ENCODE measurements at regions not wholly inside any gene's neighbourhood (a gene's known extent, or its start where the extent isn't known, plus 50 kb on each side); places are given as distances from the start of the nearest gene placed in this dataset.

DNA sequence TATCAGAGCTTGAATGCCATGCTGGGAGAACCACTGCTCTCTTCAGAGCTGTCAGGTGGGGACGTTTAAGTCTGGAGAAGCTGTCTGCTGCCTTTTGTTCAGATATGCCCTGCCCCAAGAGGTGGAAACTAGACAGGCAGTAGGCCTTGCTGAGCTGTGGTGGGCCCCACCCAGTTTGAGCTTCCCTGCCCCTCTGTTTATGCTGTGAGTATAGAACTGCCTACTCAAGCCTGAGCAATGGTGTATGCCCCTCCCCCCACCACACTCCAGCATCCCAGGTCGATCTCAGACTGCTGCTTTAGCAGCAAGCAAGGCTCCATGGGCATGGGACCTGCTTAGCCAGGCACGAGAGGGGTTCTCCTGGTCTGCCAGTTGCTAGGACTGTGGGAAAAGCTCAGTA, 362.3 kb downstream of the FAM170A start:
- TF ChIP-seq, protein P1, sequence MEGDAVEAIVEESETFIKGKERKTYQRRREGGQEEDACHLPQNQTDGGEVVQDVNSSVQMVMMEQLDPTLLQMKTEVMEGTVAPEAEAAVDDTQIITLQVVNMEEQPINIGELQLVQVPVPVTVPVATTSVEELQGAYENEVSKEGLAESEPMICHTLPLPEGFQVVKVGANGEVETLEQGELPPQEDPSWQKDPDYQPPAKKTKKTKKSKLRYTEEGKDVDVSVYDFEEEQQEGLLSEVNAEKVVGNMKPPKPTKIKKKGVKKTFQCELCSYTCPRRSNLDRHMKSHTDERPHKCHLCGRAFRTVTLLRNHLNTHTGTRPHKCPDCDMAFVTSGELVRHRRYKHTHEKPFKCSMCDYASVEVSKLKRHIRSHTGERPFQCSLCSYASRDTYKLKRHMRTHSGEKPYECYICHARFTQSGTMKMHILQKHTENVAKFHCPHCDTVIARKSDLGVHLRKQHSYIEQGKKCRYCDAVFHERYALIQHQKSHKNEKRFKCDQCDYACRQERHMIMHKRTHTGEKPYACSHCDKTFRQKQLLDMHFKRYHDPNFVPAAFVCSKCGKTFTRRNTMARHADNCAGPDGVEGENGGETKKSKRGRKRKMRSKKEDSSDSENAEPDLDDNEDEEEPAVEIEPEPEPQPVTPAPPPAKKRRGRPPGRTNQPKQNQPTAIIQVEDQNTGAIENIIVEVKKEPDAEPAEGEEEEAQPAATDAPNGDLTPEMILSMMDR (IDR thresholded peaks at IDR 0.05; ENCODE audit: low read depth, low read length): no peak
- H3K4me3 ChIP-seq (ENCODE audit: low read depth, low read length): no peak overlapping the region
- no peaks in the 10 kb centered on the region for H3K9me3 ChIP-seq (ENCODE audit: severe bottlenecking)
- no peak for DNase-seq
- H3K36me3 ChIP-seq: no peaks in the 10 kb centered on the region
- H3K27ac ChIP-seq: no peak overlapping the region
- H3K27me3 ChIP-seq (ENCODE audit: insufficient read depth, low read depth, severe bottlenecking): no peaks in the 10 kb centered on the region

DNA sequence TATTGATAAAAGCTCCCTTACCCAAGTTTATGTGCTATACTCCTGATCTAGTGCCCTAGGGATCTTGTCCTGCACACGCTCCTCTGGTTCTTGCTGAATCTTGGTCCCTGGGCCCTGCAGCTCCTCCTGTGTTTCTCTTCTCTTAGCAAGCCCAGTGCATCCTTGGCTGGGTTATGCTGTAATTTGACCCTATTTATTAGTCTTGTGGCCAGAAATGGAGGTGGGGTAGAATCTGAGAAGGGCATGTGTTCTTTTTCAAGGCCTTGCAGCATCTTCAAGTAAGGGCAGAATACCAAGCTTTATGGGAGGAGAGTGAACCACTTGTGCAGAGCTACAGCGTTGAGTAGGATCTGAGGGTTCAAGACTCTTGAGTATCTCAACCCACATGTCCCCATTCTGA, 366.8 kb downstream of the FAM170A start:
- Histone ChIP-seq H3K36me3 (no peaks in the 10 kb centered on the region), H3K4me3 (ENCODE audit: low read depth, low read length) (no peak overlapping the region), H3K27ac (no peak overlapping the region), H3K27me3 (ENCODE audit: insufficient read depth, low read depth, severe bottlenecking) (no peaks in the 10 kb centered on the region), H3K9me3 (ENCODE audit: severe bottlenecking) (no peaks in the 10 kb centered on the region)
- no peak for DNase-seq
- TF ChIP-seq, protein P1 (IDR thresholded peaks at IDR 0.05; ENCODE audit: low read depth, low read length): no peak

DNA sequence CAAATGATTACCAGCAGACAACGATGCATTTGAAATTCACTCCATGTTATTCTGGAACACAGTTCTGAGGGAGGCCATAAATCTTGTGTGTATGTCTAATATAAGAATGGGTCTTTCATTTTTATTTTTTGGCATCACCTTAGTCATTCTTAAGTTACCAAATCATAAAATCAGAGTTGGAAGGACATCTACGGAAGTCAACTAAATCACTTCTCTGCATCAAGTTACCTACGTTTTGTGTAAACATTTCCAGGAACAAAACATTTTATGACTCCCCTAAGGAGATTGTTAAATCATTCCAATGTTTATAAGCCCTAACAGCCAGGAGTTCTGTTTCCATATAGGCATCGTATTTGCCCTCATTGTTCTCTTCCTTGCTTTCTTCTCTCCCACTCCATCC, 378.2 kb downstream of the FAM170A start:
- DNase-seq: no peak
- Histone ChIP-seq H3K27ac (no peak overlapping the region), H3K9me3 (ENCODE audit: severe bottlenecking) (no peaks in the 10 kb centered on the region), H3K4me3 (ENCODE audit: low read depth, low read length) (no peak overlapping the region), H3K36me3 (no peaks in the 10 kb centered on the region), H3K27me3 (ENCODE audit: insufficient read depth, low read depth, severe bottlenecking) (no peaks in the 10 kb centered on the region)
- TF ChIP-seq, protein P1 (IDR thresholded peaks at IDR 0.05; ENCODE audit: low read depth, low read length): no peak

DNA sequence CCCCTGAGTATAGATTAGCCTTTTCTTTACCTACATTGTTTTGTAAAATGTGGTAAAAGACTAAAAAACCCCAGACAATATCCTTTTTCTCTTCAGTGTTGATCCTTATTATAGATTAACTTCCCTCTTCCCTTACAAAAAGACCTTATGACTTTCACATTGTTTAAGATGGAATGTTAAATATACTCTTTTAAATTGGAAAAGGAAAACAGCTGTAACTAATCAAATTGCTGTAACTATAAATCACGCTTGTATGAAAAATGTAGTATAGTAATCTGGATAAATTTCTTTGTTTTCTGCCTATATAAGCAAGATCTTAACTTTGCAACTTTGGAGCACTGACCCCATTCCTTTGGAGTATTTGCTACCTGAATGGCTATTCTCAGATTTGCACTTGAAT, 383.1 kb downstream of the FAM170A start:
- Histone ChIP-seq H3K27ac (no peak overlapping the region), H3K9me3 (ENCODE audit: severe bottlenecking) (no peaks in the 10 kb centered on the region), H3K36me3 (no peaks in the 10 kb centered on the region), H3K4me3 (ENCODE audit: low read depth, low read length) (no peak overlapping the region), H3K27me3 (ENCODE audit: insufficient read depth, low read depth, severe bottlenecking) (no peaks in the 10 kb centered on the region)
- TF ChIP-seq, protein P1 (IDR thresholded peaks at IDR 0.05; ENCODE audit: low read depth, low read length): no peak
- DNase-seq: no peak

DNA sequence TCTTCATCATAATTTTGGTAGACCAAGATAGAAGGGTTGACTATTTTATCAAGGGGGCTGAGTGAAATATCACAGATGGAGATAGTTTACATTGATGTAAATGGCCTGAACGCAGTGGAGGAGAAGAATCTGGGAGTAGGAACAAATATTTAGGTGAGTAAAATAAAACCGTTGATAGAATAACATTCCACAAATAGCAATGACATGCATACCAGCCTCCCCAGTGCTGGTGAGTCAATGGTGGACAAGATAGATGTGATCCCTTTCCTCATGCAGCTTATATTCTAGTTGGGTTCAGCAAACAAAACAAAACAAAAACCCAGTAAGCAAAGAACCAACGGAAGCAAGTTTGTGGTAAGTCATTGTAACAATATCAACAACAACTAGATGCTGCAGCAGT, 385.2 kb downstream of the FAM170A start:
- Histone ChIP-seq H3K9me3 (ENCODE audit: severe bottlenecking) (no peaks in the 10 kb centered on the region), H3K4me3 (ENCODE audit: low read depth, low read length) (no peak overlapping the region), H3K27ac (no peak overlapping the region), H3K27me3 (ENCODE audit: insufficient read depth, low read depth, severe bottlenecking) (no peaks in the 10 kb centered on the region), H3K36me3 (no peaks in the 10 kb centered on the region)
- DNase-seq: no peak
- TF ChIP-seq, protein P1 (IDR thresholded peaks at IDR 0.05; ENCODE audit: low read depth, low read length): no peak

DNA sequence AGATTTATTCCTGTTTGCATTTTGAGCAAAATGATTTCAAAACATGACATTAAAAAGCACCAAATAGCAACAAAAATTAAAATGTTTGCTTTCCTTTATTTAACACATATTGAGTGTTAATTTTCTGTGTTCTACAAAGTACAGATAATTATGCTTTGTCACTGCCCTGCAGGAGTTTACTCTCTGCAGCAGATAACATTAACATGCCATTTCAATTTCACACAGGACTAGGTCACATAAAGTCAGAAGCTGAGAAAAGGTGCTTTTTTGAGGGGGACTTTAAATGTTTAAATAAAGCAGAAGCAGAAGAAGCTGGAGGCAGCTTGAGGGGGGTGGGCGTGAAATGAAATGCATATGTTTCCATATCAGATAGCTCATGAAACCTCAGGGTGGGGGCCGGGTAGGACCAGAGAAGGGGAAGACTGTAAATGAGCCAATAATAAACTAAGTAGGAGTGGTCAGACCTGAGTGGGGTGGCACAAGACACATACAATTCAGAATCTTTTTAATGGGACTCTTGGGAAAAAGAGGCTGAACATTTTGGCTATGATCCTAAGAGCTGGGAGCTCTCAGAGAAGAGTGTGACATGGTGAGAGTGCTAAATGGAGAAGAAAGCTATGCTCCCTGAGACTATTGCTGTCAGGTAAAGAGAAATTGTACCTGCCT, 387.5 kb downstream of the FAM170A start:
- H3K27ac ChIP-seq: no peak overlapping the region
- DNase-seq: no peak
- H3K27me3 ChIP-seq (ENCODE audit: insufficient read depth, low read depth, severe bottlenecking): no peaks in the 10 kb centered on the region
- TF ChIP-seq, protein P1 (IDR thresholded peaks at IDR 0.05; ENCODE audit: low read depth, low read length): no peak
- no peaks in the 10 kb centered on the region for H3K9me3 ChIP-seq (ENCODE audit: severe bottlenecking)
- no peaks in the 10 kb centered on the region for H3K36me3 ChIP-seq
- no peak overlapping the region for H3K4me3 ChIP-seq (ENCODE audit: low read depth, low read length)

Measured in WERI-Rb-1 (cell line).